Liver (tissue), 7 donors: ENCODE measurements at regions not wholly inside any gene's neighbourhood (a gene's known extent, or its start where the extent isn't known, plus 50 kb on each side); places are given as distances from the start of the nearest gene placed in this dataset.
"Not testable (repeated sequence)": the region's sequence is repeated elsewhere in the genome, so short reads cannot be mapped to it uniquely, and the experiment has no call there.

Experiments
- DNase-seq: peaks from one replicate; pipeline ENCODE4 v3.0.0-alpha.2; 2017; ENCODE audit warnings: low spot score
- H3K27ac ChIP-seq, 2 donors: one replicate each; pipeline ENCODE4 v1.7.0; 2013; ENCODE audit warnings: inconsistent platforms in 2 of 2, low read length in 2 of 2, control low read depth in 1 of 2, low read depth in 1 of 2, mild to moderate bottlenecking in 1 of 2
- H3K27me3 ChIP-seq, 4 donors: one replicate each; pipeline versions ENCODE4 v1.6.1 to v1.7.0; 2013; ENCODE audit warnings: low read length in 3 of 4, inconsistent platforms in 1 of 4, mild to moderate bottlenecking in 1 of 4, moderate library complexity in 1 of 4; ENCODE audit not compliant: control insufficient read depth in 4 of 4, insufficient read depth in 4 of 4
- H3K36me3 ChIP-seq, 4 donors: one replicate each; pipeline versions ENCODE4 v1.6.1 to v1.7.0; 2013; ENCODE audit warnings: low read length in 3 of 4, mild to moderate bottlenecking in 3 of 4, low read depth in 1 of 4, moderate library complexity in 1 of 4; ENCODE audit not compliant: control insufficient read depth in 4 of 4, insufficient read depth in 3 of 4
- H3K4me1 ChIP-seq, 4 donors: one replicate each; pipeline versions ENCODE4 v1.6.1 to v1.7.0; 2013; ENCODE audit warnings: low read length in 3 of 4, mild to moderate bottlenecking in 3 of 4, moderate library complexity in 1 of 4; ENCODE audit not compliant: control insufficient read depth in 4 of 4, insufficient read depth in 4 of 4
- H3K4me3 ChIP-seq, 3 donors: one replicate each; pipeline versions ENCODE4 v1.6.1 to v1.7.0; 2013; ENCODE audit warnings: low read length in 3 of 3, control low read depth in 1 of 3, low read depth in 1 of 3, mild to moderate bottlenecking in 1 of 3
- H3K9ac ChIP-seq, 2 donors: one replicate each; pipeline ENCODE4 v1.7.0; 2013; ENCODE audit warnings: low read length in 2 of 2, mild to moderate bottlenecking in 2 of 2, moderate library complexity in 2 of 2, control low read depth in 1 of 2, low read depth in 1 of 2
- H3K9me3 ChIP-seq, 4 donors: one replicate each; pipeline versions ENCODE4 v1.6.1 to v1.7.0; 2013; ENCODE audit warnings: low read length in 3 of 4; ENCODE audit not compliant: control insufficient read depth in 4 of 4
- EGR1 ChIP-seq, 2 donors: IDR thresholded peaks; 2 replicates each; pipeline ENCODE4 v1.6.1; 2016 to 2018; ENCODE audit warnings: antibody characterized with exemption in 2 of 2, low read depth in 2 of 2
- FOXA1 ChIP-seq: IDR thresholded peaks from 2 replicates; pipeline ENCODE4 v1.6.1; 2016; ENCODE audit warnings: antibody characterized with exemption
- FOXA2 ChIP-seq: IDR thresholded peaks from 2 replicates; pipeline ENCODE4 v1.6.1; 2016; ENCODE audit warnings: antibody characterized with exemption
- GABPA ChIP-seq, 2 donors: IDR thresholded peaks in 1 of 2; conservative IDR thresholded peaks in 1 of 2; 2 replicates each; pipeline ENCODE4 v1.6.1; 2016; ENCODE audit warnings: antibody characterized with exemption in 2 of 2, mild to moderate bottlenecking in 1 of 2, moderate library complexity in 1 of 2
- HNF4A ChIP-seq, 2 donors: conservative IDR thresholded peaks; 2 replicates each; pipeline ENCODE4 v1.6.1; 2016; ENCODE audit warnings: antibody characterized with exemption in 2 of 2, mild to moderate bottlenecking in 2 of 2
- JUND ChIP-seq, 2 donors: IDR thresholded peaks; 2 replicates each; pipeline ENCODE4 v1.6.1; 2016; ENCODE audit warnings: antibody characterized with exemption in 2 of 2
- RAD21 ChIP-seq, 2 donors: IDR thresholded peaks; 2 replicates each; pipeline ENCODE4 v1.6.1; 2016; ENCODE audit warnings: antibody characterized with exemption in 2 of 2, mild to moderate bottlenecking in 2 of 2
- WGBS: extraction: QIAGEN DNeasy Blood & Tissue Kit; methylation state at CpG from one replicate; pipeline ENCODE4 v1.1.7; 2013; 5-methylcytosine and 5-hydroxymethylcytosine counted together
- TF ChIP-seq, protein P1 (sequence below): IDR thresholded peaks from 2 replicates; pipeline ENCODE4 v1.6.1; 2016; ENCODE audit warnings: antibody characterized with exemption
- TF ChIP-seq, protein P2 (sequence below): IDR thresholded peaks from 2 replicates; pipeline ENCODE4 v1.6.1; 2016; ENCODE audit warnings: antibody characterized with exemption
- donor health status: healthy.
- donor health status: healthy.
- donor health status: healthy.
- donor health status: healthy.

DNA sequence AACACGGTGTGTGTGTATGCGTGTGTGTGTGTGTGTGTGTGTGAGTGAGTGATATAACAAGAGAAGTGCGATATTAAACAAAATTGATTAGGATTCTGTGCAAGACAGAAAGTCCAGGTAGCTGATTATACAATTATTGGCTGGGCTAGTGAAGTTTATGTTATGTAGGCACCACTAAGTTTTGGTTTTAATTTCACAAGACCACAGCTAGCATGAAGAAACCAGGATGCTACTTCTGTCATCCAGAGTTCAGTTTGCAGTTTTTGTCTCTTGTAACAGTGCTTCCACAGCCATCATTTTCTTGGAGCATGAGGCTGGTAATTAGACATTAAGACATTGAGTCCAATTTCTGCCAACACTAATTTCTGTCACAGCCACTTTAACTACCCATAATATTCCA, 1590.2 kb upstream of the B3GALT2 start:
- no peak overlapping the region for H3K4me3 ChIP-seq
- H3K4me1 ChIP-seq, result no peaks in the 10 kb centered on the region
- H3K36me3 ChIP-seq, result no peaks in the 10 kb centered on the region
- no peak for TF ChIP-seq RAD21 (IDR thresholded peaks at IDR 0.05)
- no peak for TF ChIP-seq EGR1 (IDR thresholded peaks at IDR 0.05; ENCODE audit: low read depth in 2 of 2)
- TF ChIP-seq FOXA2, result no peak
- DNase-seq, result no peak
- 79% methylated on average over 3 of the region's 3 CpGs for WGBS
- H3K9ac ChIP-seq, result no peak overlapping the region
- H3K27ac ChIP-seq, result no peak overlapping the region
- H3K27me3 ChIP-seq, result no peaks in the 10 kb centered on the region
- H3K9me3 ChIP-seq, result peaks cover 0 to 3% (median 0%) of the 10 kb centered on the region in 4 donors

DNA sequence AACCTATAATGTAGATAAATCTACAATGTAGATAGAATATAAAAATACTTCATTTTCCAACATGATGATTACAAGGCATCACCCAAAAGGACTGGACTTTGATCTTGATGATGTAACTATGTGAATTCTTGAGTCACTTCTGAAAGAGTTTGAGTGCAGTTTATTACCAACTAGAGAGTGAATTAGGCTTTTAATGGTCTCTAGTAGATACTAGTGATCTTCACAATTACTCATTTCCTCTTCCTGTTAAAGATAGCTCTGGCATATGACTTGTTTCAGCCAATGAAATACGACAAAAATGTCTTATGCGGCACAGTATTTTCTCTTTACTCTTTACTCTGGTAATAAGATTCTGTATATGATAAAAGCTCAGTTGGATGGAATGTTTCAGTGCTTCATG, 1588.1 kb upstream of the B3GALT2 start:
- DNase-seq, result no peak
- TF ChIP-seq HNF4A (conservative IDR thresholded peaks at IDR 0.05) (peak in 1 of 2 donors; percentile 20), FOXA2 (no peak), GABPA (IDR thresholded peaks at IDR 0.05 in 1 of 2, conservative IDR thresholded peaks at IDR 0.05 in 1 of 2) (no peak)
- no peaks in the 10 kb centered on the region for H3K36me3 ChIP-seq
- no peak overlapping the region for H3K4me3 ChIP-seq
- H3K27me3 ChIP-seq, result no peaks in the 10 kb centered on the region
- H3K27ac ChIP-seq, result no peak overlapping the region
- peaks cover 0 to 2% (median 0%) of the 10 kb centered on the region in 4 donors for H3K9me3 ChIP-seq
- WGBS, result 96% methylated on average over 2 of the region's 2 CpGs
- no peaks in the 10 kb centered on the region for H3K4me1 ChIP-seq
- no peak overlapping the region for H3K9ac ChIP-seq

DNA sequence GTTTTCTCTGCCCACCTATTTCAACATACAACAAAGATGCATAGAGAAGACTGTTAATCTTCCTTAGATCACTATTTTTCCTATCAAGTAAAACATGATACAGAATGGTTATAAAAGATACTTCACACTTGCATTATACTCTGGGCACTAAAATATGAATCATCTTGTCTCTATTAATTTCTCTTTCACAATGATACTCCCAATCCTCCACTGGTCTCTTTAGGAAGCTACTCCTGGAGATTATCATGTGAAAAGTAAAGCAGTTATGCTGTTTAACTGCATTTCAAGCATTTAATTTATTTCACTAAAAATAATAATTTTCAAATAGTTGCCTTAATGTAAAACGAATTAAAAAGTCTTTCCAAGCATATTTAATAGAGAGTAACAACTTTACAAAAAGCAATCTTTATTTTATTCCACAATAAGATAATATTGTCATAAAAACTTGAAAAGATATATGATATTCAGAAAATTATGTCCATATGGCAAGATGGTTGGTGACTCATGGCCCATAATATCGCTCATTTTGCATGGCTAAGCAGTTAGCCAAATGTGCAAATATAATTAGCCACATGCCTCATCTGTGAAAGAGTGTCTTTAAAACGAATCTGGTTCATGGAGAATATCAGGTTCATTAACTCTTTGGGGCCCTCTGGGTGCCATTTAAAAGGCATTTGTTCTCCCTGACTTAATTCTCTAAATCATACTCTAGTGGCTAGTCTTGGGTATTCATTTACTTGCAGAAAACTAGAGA, 1569.0 kb upstream of the B3GALT2 start:
- Histone ChIP-seq H3K4me1 (no peaks in the 10 kb centered on the region), H3K27me3 (no peaks in the 10 kb centered on the region), H3K9ac (no peak overlapping the region), H3K27ac (no peak overlapping the region), H3K4me3 (no peak overlapping the region), H3K36me3 (no peaks in the 10 kb centered on the region), H3K9me3 (no peaks in the 10 kb centered on the region)
- no peak for DNase-seq
- TF ChIP-seq, protein P1, sequence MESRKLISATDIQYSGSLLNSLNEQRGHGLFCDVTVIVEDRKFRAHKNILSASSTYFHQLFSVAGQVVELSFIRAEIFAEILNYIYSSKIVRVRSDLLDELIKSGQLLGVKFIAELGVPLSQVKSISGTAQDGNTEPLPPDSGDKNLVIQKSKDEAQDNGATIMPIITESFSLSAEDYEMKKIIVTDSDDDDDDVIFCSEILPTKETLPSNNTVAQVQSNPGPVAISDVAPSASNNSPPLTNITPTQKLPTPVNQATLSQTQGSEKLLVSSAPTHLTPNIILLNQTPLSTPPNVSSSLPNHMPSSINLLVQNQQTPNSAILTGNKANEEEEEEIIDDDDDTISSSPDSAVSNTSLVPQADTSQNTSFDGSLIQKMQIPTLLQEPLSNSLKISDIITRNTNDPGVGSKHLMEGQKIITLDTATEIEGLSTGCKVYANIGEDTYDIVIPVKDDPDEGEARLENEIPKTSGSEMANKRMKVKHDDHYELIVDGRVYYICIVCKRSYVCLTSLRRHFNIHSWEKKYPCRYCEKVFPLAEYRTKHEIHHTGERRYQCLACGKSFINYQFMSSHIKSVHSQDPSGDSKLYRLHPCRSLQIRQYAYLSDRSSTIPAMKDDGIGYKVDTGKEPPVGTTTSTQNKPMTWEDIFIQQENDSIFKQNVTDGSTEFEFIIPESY, result no peak
- TF ChIP-seq HNF4A (conservative IDR thresholded peaks at IDR 0.05) (no peak), JUND (IDR thresholded peaks at IDR 0.05) (no peak), FOXA1 (no peak)
- TF ChIP-seq, protein P2, sequence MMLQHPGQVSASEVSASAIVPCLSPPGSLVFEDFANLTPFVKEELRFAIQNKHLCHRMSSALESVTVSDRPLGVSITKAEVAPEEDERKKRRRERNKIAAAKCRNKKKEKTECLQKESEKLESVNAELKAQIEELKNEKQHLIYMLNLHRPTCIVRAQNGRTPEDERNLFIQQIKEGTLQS, result no peak
- WGBS, result 46% methylated on average over 3 of the region's 3 CpGs

DNA sequence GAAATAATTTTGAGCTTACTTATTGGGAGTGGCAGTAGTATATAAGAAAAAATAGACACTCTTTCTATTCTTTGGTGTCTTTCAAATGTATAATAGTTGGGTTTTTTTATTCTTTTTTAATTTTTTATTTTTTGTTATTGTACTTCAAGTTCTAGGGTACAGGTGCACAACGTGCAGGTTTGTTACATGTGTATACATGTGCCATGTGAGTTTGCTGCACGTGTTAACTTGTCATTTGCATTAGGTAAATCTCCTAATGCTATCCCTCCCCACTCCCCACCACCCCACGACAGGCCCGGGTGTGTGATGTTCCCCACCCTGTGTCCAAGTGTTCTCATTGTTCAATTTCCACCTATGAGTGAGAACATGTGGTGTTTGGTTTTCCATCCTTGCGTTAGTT, 1552.4 kb upstream of the B3GALT2 start:
- H3K27ac ChIP-seq, H3K4me1 ChIP-seq, H3K27me3 ChIP-seq, DNase-seq, H3K9me3 ChIP-seq, H3K4me3 ChIP-seq, H3K36me3 ChIP-seq, H3K9ac ChIP-seq: not testable (repeated sequence)
- WGBS, result 73% methylated on average over 5 of the region's 5 CpGs
